ENCODE measurements at regions not wholly inside any gene's neighbourhood (a gene's known extent, or its start where the extent isn't known, plus 50 kb on each side); places are given as distances from the start of the nearest gene placed in this dataset.
"Not testable (repeated sequence)": the region's sequence is repeated elsewhere in the genome, so short reads cannot be mapped to it uniquely, and the experiment has no call there.

GRCh38 chr20:29763821-29764511 is 1493.5 kb upstream of the DEFB115 start:
- DNase-seq (ENCODE audit: low spot score) = no peak

- DNase-seq (ENCODE audit: low spot score) = peak; percentile 69
Observed at GRCh38 chr20:29764922-29765610, 1492.4 kb upstream of the DEFB115 start.

DNA sequence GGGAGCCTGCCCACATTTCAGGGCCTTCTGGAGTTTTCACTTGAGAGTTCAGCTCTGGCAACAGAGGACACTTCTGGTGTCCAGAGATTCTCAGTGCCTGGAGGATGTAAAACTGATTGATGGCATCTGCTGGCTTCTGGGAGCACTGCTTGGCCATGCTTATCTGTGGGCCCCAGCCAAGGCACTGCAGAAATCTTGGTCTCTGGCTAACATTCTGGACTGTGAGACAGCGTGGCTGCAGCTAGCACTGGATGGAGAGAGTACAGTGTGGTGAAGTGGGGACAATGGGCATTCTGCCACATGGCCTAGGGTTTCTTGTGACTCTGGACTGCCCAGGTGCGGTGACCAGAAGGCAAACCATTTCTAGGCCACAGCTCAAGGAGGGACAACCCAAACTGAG is 1479.4 kb upstream of the DEFB115 start:
- not testable (repeated sequence) for DNase-seq (ENCODE audit: low spot score)

- not testable (repeated sequence) for DNase-seq (ENCODE audit: low spot score)
Observed at GRCh38 chr20:29781217-29781616, 1476.2 kb upstream of the DEFB115 start.

GRCh38 chr20:29781891-29782290 is 1475.6 kb upstream of the DEFB115 start:
- DNase-seq (ENCODE audit: low spot score) = not testable (repeated sequence)

- not testable (repeated sequence) for DNase-seq (ENCODE audit: low spot score)
Observed at GRCh38 chr20:29787456-29787855, 1470.0 kb upstream of the DEFB115 start.

DNA sequence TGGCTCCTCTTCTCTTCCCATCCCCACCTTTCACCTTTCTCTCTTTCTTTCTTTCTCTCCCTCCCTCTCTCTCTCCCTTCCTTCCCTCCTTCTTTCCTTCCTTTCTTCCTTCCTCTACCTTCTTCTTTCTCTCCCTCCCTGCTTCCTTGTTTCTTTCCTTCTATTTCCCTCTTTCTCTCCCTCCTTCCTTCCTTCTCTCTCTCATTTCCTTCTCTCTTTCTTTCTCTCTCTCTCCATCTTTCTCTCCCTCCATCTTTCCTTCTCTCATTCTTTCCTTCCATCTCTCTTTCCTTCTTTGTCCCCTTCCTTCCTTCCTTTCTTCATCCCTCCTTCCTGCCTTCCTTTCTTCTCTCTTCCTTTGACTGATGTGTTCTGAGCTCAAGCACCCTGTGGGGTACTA is 1467.0 kb upstream of the DEFB115 start:
- DNase-seq (ENCODE audit: low spot score) = no peak

- not testable (repeated sequence) for DNase-seq (ENCODE audit: low spot score)
Observed at GRCh38 chr20:29831508-29831907, 1426.0 kb upstream of the DEFB115 start.

DNA sequence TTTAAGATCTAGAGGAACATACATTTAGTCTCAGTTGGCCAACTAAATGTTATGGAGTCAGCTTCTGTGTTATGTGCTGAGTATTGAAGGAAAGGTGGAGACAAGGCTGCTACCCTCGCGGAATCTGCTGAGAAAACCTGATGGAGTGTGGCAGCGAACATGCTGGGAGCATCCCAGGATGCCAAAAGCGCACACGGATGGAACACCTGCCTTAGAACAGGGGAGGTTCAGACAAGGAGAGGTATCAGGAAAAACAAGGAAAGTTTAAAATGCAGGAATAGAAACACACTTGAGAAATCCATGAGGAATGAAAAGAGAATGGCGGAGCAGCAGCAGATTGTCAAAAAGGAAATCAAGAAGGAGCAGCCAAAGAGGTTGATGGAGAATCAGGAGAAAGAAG is 1389.5 kb upstream of the DEFB115 start:
- not testable (repeated sequence) for DNase-seq (ENCODE audit: low spot score)

DNA sequence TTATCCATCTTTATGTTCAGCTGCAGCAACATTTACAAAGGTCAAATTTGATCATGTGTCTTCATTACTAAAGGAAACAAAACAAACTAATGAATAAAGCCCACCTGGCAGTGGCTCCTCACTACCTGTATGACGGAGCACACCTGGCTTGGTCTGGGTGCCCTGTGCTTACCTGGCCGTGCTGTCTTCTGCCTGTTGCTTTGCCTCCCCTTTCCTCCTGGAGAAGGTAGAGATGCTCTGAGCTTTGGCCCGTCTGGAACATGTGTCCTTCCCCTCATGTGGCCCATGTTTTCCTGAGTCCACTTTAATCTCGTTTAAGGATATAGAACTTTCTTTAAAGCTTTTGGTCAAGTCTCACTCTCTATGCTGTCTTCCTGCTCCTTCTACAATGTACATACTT is 1388.8 kb upstream of the DEFB115 start:
- not testable (repeated sequence) for DNase-seq (ENCODE audit: low spot score)

- DNase-seq (ENCODE audit: low spot score) = not testable (repeated sequence)
Observed at GRCh38 chr20:29871816-29872215, 1385.6 kb upstream of the DEFB115 start.

GRCh38 chr20:29873946-29874345 is 1383.5 kb upstream of the DEFB115 start:
- peak; percentile 9 for DNase-seq (ENCODE audit: low spot score)

DNA sequence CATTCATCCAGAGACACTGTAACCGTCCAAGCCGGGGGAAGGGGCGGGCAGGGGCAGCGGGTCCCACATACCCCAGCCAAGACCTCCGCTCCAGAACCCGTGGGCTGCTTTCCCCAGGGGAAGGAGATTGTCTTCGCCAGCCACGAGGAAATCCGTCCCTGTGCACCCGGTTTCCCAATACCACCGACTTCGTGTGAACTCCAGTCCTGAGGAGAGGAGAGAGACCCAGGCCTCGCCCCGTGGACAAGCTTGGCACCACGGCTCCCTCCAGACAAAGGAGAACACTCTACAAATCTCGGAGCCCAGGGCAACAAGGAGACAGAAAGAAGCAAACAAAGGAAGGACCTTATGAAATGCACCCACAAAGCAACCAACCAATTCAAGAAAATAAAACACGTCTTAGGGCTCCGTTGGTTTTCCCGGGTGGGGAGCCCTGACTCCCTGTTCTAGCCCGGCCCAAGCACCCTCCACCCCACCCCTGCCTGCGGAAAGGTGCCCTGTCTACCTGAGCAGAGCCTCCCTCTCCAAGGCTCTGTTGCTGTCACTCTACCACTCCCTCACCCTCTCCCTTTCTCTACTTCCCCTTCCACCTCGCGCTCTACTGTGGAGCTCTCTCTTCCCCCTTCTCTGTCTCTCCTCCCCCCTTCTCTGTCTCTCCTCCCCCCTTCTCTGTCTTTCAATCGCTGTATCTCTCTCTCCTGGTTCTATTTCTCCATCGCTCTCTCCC is 1382.8 kb upstream of the DEFB115 start:
- DNase-seq (ENCODE audit: low spot score) = peak; percentile 14

- DNase-seq (ENCODE audit: low spot score) = not testable (repeated sequence)
Observed at GRCh38 chr20:29875321-29876083, 1382.0 kb upstream of the DEFB115 start.

DNA sequence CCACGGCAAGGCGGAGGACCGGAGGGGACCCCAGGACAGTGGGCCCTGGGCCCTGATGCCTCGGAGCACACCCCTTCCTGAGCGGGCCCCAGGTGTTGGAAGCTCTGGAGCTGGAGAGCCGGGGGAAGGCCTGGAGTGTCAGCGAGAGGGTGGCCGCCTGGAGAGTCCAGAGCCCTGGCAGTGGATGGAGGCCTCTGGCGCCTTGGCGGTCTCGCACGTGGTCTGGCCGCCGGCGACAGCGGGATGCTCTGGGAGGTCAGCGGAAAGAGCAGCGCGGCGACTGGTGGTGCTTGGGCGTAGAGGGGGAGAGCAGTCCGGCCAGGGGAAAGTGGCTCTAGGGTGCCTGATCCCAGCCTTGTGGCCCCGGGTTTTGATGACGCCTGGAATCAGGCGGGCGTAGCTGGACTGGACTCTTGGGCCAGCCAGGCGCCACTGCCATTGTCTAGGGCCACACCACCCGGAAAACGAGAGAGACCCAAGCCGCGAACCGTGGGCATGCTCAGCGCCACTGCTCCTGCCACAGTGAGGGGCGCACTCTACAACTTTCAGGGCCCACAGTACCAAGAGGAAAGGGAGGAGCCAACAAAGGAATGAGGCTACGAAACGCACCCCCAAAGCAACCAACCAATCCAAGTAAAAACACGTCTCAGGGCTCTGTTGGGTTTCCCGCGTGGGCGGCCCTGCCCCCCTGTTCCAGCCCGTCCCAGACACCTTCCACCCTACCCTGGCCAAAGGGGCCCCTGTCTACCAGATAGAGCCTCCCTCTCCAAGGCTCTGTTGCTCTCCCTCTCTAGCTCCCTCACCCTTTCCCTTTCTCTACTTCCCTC is 1381.2 kb upstream of the DEFB115 start:
- DNase-seq (ENCODE audit: low spot score) = not testable (repeated sequence)

DNA sequence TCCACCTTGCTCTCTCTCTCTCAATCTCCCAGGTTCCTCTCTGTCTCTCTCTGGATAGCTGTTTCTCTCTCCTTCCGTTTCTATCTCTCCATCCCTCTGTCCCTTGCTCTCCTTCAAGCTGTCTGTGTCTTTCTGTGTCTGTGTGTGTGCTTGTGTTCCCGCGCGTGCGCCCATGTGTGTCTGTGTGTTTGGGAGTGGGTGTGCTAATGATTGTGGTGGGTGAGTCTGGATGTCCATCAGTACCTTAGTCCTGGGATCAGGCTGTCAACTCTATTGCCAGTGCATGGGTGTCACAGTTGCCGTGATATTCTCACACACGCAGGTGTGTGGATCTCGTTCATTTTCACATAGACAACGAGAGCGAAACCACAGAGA is 1380.6 kb upstream of the DEFB115 start:
- peak; percentile 4 for DNase-seq (ENCODE audit: low spot score)

GRCh38 chr20:29877411-29878280 is 1379.8 kb upstream of the DEFB115 start:
- DNase-seq (ENCODE audit: low spot score) = not testable (repeated sequence)

- DNase-seq (ENCODE audit: low spot score) = peak; percentile 94
Observed at GRCh38 chr20:29878281-29878741, 1379.2 kb upstream of the DEFB115 start.

- no peak for DNase-seq (ENCODE audit: low spot score)
Observed at GRCh38 chr20:29878777-29879442, 1378.6 kb upstream of the DEFB115 start.

GRCh38 chr20:29881107-29881506 is 1376.4 kb upstream of the DEFB115 start:
- DNase-seq (ENCODE audit: low spot score) = not testable (repeated sequence)

Data from HuH-7.5 (cell line).